NCI-H1092 treated with DMSO at 0.1 percent for 48 hours (cell line): ENCODE measurements at regions not wholly inside any gene's neighbourhood (a gene's known extent, or its start where the extent isn't known, plus 50 kb on each side); places are given as distances from the start of the nearest gene placed in this dataset.

ENCODE experiments used
- DNase-seq: peaks from one replicate; lab custom pipeline; 2025; lab: John Stamatoyannopoulos, UW

- no peak for DNase-seq
Measured at GRCh38 chr13:40146611-40147117, 491.2 kb downstream of the COG6 start.

GRCh38 chr13:40148101-40148500, 492.6 kb downstream of the COG6 start:
- no peak for DNase-seq

- DNase-seq, result no peak
Measured at GRCh38 chr13:40148742-40149141, 493.3 kb downstream of the COG6 start.

- no peak for DNase-seq
Measured at GRCh38 chr13:40149611-40150274, 494.3 kb downstream of the COG6 start.

GRCh38 chr13:40151673-40152072, 496.2 kb downstream of the COG6 start:
- no peak for DNase-seq

GRCh38 chr13:40152145-40152544, 496.7 kb downstream of the COG6 start:
- no peak for DNase-seq

GRCh38 chr13:40152922-40153321, 497.5 kb downstream of the COG6 start:
- no peak for DNase-seq

GRCh38 chr13:40153516-40153915, 498.1 kb downstream of the COG6 start:
- no peak for DNase-seq

- no peak for DNase-seq
Measured at GRCh38 chr13:40155201-40155600, 499.7 kb downstream of the COG6 start.

- DNase-seq, result no peak
Measured at GRCh38 chr13:40158218-40158617, 502.8 kb downstream of the COG6 start.

GRCh38 chr13:40158757-40159156, 503.3 kb downstream of the COG6 start:
- no peak for DNase-seq

GRCh38 chr13:40159736-40160135, 504.3 kb downstream of the COG6 start:
- DNase-seq, result no peak

- DNase-seq, result no peak
Measured at GRCh38 chr13:40160618-40161350, 505.3 kb downstream of the COG6 start.

- DNase-seq, result no peak
Measured at GRCh38 chr13:40161351-40161810, 505.1 kb downstream of the FOXO1 start.

- no peak for DNase-seq
Measured at GRCh38 chr13:40161931-40162330, 504.5 kb downstream of the FOXO1 start.

GRCh38 chr13:40163066-40164000, 503.1 kb downstream of the FOXO1 start:
- no peak for DNase-seq

GRCh38 chr13:40164133-40164532, 502.3 kb downstream of the FOXO1 start:
- DNase-seq, result no peak

- no peak for DNase-seq
Measured at GRCh38 chr13:40165316-40165932, 501.0 kb downstream of the FOXO1 start.

- DNase-seq, result no peak
Measured at GRCh38 chr13:40167327-40167726, 499.1 kb downstream of the FOXO1 start.

- DNase-seq, result no peak
Measured at GRCh38 chr13:40168425-40169166, 497.8 kb downstream of the FOXO1 start.

GRCh38 chr13:40169476-40169875, 497.0 kb downstream of the FOXO1 start:
- DNase-seq, result no peak
